Esophagus squamous epithelium (tissue), 5 donors: ENCODE measurements at regions not wholly inside any gene's neighbourhood (a gene's known extent, or its start where the extent isn't known, plus 50 kb on each side); places are given as distances from the start of the nearest gene placed in this dataset.
"Not testable (repeated sequence)": the region's sequence is repeated elsewhere in the genome, so short reads cannot be mapped to it uniquely, and the experiment has no call there.

Experiments used
- DNase-seq: peaks from one replicate; lab custom pipeline; 2025; lab: John Stamatoyannopoulos, UW
- H3K27ac ChIP-seq, 4 donors: fragments of 200-600 bp; sonication (generic); one replicate each; pipeline ENCODE4 v1.5.1; 2016 to 2019; ENCODE audit warnings: mild to moderate bottlenecking in 1 of 4
- H3K27me3 ChIP-seq, 4 donors: fragments of 200-600 bp; sonication (generic); 1 replicate in 3 of 4; 2 replicates in 1 of 4; pipeline versions ENCODE4 v1.5.1 to v1.6.0; 2017 to 2021; ENCODE audit warnings: antibody characterized with exemption in 1 of 4
- H3K36me3 ChIP-seq, 3 donors: fragments of 200-600 bp; sonication (generic); one replicate each; pipeline ENCODE4 v1.5.1; 2016 to 2019
- H3K4me1 ChIP-seq, 3 donors: fragments of 200-600 bp; sonication (generic); one replicate each; pipeline ENCODE4 v1.5.1; 2017 to 2019
- H3K4me3 ChIP-seq, 4 donors: fragments of 200-600 bp; sonication (generic); 1 replicate in 3 of 4; 2 replicates in 1 of 4; pipeline ENCODE4 v1.5.1; 2016 to 2019; ENCODE audit warnings: mild to moderate bottlenecking in 2 of 4, moderate library complexity in 1 of 4
- H3K9me3 ChIP-seq, 3 donors: fragments of 200-600 bp; sonication (generic); one replicate each; pipeline ENCODE4 v1.5.1; 2016 to 2019
- POLR2A ChIP-seq, 4 donors: fragments of 450-650 bp; IDR thresholded peaks; one replicate each; pipeline ENCODE4 v1.6.1; 2017; ENCODE audit warnings: antibody characterized with exemption in 4 of 4, mild to moderate bottlenecking in 4 of 4, moderate library complexity in 3 of 4
- WGBS, 2 donors: methylation state at CpG; one replicate each; pipeline ENCODE4 v1.1.5; 2018; 5-methylcytosine and 5-hydroxymethylcytosine counted together
- intact Hi-C: fragments of 100-400 bp; cut with DNase I; formaldehyde crosslinking; loops from one replicate; pipeline ENCODE4 v1.15.0; 2022
- TF ChIP-seq, protein P1 (sequence below), 6 experiments: fragments of 450-650 bp in 4 of 6; fragments of 200-600 bp in 2 of 6; sonication (generic) in 2 of 6; IDR thresholded peaks; one replicate each; pipeline ENCODE4 v1.5.1; 2016 to 2019; ENCODE audit warnings: antibody characterized with exemption in 6 of 6, mild to moderate bottlenecking in 4 of 6, moderate library complexity in 4 of 6
- donor health status: DM: yes; HTN: yes; CAD: no.

DNA sequence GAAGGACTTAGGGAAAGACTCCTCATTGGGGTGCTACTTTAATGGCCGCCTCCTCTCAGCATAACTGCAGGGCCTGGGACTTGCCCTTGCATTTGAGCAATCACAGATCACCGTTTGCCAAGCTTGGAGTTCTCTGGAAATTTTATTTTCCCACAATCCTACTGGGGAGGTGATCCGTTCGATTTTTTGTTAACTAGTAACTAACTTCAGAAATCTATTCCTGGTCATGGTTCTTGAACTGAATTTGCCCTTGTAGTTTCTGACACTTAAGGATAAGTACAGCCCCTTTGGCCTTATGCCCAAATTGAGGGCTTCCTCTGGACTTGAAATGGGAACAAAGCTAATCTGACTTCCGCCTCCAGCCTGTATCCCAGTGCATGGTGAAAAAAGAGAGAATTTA is 60.5 kb upstream of the ST3GAL5 start:
- WGBS, 2 donors = 82 to 90% methylated on average over 5 of the region's 5 CpGs
- no peaks in the 10 kb centered on the region for H3K27me3 ChIP-seq
- H3K4me3 ChIP-seq = no peak overlapping the region
- peaks cover 0 to 10% (median 0%) of the 10 kb centered on the region in 3 donors for H3K9me3 ChIP-seq
- no peak for TF ChIP-seq POLR2A (IDR thresholded peaks at IDR 0.05)
- TF ChIP-seq, protein P1, sequence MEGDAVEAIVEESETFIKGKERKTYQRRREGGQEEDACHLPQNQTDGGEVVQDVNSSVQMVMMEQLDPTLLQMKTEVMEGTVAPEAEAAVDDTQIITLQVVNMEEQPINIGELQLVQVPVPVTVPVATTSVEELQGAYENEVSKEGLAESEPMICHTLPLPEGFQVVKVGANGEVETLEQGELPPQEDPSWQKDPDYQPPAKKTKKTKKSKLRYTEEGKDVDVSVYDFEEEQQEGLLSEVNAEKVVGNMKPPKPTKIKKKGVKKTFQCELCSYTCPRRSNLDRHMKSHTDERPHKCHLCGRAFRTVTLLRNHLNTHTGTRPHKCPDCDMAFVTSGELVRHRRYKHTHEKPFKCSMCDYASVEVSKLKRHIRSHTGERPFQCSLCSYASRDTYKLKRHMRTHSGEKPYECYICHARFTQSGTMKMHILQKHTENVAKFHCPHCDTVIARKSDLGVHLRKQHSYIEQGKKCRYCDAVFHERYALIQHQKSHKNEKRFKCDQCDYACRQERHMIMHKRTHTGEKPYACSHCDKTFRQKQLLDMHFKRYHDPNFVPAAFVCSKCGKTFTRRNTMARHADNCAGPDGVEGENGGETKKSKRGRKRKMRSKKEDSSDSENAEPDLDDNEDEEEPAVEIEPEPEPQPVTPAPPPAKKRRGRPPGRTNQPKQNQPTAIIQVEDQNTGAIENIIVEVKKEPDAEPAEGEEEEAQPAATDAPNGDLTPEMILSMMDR (IDR thresholded peaks at IDR 0.05) = no peak
- H3K36me3 ChIP-seq = no peaks in the 10 kb centered on the region
- no peaks in the 10 kb centered on the region for H3K4me1 ChIP-seq
- no peak for DNase-seq
- no peak overlapping the region for H3K27ac ChIP-seq
- intact Hi-C loops = no loop called here

DNA sequence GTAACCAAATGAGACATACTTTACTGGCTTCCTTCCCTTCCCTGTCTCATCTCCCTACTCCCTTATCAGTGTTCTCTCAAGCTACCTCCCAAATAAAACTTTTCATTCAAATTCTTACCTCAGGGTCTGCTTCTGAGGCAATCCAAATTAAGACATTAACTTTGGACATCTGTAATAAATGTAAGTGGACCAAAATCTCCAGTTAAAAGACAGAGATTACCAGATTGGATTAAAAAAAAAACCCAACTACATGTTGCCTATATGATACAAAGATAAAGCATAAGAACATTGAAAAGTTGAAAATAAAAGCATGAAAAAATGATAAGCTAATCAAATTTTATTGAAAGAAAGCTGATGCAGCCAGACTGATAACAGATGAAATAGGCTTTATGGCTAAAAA is 58.8 kb upstream of the ST3GAL5 start:
- Histone ChIP-seq H3K4me3 (no peak overlapping the region), H3K27me3 (no peaks in the 10 kb centered on the region), H3K4me1 (no peaks in the 10 kb centered on the region), H3K9me3 (peaks cover 0 to 13% (median 0%) of the 10 kb centered on the region in 3 donors), H3K27ac (no peak overlapping the region), H3K36me3 (no peaks in the 10 kb centered on the region)
- TF ChIP-seq, protein P1 (IDR thresholded peaks at IDR 0.05) = no peak
- TF ChIP-seq POLR2A (IDR thresholded peaks at IDR 0.05) = no peak
- DNase-seq = no peak
- intact Hi-C loops = no loop called here

DNA sequence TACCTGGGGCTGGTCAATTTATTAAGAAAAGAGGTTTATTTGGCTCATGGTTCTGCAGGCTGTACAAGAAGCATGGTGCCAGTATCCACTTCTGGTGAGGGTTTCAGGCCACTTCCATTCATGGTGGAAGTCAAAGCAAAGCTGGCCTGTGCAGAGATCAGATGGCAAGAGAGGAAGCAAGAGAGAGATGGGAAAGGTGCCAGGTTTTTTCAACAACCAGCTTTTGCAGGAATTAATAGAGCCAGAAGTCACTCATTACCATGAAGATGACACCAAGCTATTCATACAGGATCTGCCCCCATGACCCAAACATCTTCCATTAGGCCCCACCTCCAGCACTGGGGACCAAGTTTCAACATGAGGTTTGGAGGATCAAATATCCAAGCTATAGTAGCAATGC is 56.8 kb upstream of the ST3GAL5 start:
- Histone ChIP-seq H3K4me3 (no peak overlapping the region), H3K27ac (no peak overlapping the region), H3K4me1 (no peaks in the 10 kb centered on the region), H3K9me3 (peaks cover 0 to 26% (median 0%) of the 10 kb centered on the region in 3 donors), H3K36me3 (no peaks in the 10 kb centered on the region), H3K27me3 (no peaks in the 10 kb centered on the region)
- no peak for TF ChIP-seq POLR2A (IDR thresholded peaks at IDR 0.05)
- TF ChIP-seq, protein P1 (IDR thresholded peaks at IDR 0.05) = no peak
- no peak for DNase-seq
- intact Hi-C loops = no loop called here

DNA sequence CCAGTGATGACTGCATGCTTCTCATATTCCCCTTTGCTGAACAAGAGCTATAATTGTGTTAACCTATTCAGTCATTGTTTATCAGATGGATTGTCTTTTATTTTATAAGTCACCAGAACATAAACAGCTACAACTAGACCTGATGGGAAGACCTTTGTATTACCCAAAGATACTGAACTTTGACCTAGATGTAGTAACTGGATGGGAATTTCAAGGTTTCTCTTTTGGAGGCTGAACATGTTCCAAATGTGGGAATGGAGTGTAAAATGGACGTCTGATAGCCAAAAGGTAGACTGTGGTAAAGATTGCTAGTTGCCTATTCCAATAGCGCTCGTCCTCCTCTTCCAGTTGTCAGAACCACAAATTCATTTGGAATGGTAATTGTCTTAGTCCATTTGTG is 56.4 kb upstream of the ST3GAL5 start:
- intact Hi-C loops = no loop called here
- peaks cover 0 to 26% (median 0%) of the 10 kb centered on the region in 3 donors for H3K9me3 ChIP-seq
- H3K27ac ChIP-seq = no peak overlapping the region
- no peak for TF ChIP-seq POLR2A (IDR thresholded peaks at IDR 0.05)
- TF ChIP-seq, protein P1 (IDR thresholded peaks at IDR 0.05) = no peak
- 89 to 91% methylated on average over 3 of the region's 3 CpGs for WGBS, 2 donors
- H3K36me3 ChIP-seq = no peaks in the 10 kb centered on the region
- H3K4me1 ChIP-seq = no peaks in the 10 kb centered on the region
- DNase-seq = no peak
- no peak overlapping the region for H3K4me3 ChIP-seq
- no peaks in the 10 kb centered on the region for H3K27me3 ChIP-seq

DNA sequence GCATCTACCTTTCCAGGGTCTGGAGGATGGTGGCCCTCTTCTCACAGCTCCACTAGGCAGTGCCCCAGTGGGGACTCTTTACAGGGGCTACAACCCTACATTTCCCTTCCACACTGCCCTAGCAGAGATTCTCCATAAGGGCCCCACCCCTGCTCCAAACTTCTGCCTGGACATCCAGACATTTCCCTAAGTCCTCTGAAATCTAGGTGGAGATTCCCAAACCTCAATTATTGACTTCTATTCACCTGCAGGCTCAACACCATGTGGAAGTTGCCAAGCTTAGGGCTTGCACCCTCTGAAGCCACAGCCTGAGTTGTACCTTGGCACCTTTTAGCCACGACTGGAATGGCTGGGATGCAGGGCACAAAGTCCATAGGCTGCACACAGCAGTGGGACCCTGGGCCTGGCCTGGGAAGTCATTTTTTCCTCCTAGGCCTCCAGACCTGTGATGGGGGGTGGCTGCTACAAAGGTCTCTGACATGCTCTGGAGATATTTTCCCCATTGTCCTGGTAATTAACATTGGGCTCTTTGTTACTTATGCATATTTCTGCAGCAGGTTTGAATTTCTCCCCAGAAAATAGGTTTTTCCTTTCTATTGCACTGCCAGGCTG is 53.7 kb upstream of the ST3GAL5 start:
- intact Hi-C loops = no loop called here
- Histone ChIP-seq H3K4me3 (no peak overlapping the region), H3K4me1 (no peaks in the 10 kb centered on the region), H3K27me3 (no peaks in the 10 kb centered on the region), H3K27ac (no peak overlapping the region), H3K9me3 (peaks cover 0 to 19% (median 0%) of the 10 kb centered on the region in 3 donors), H3K36me3 (no peaks in the 10 kb centered on the region)
- 50 to 100% methylated on average over 1 of the region's 1 CpG for WGBS, 2 donors
- TF ChIP-seq, protein P1 (IDR thresholded peaks at IDR 0.05) = no peak
- TF ChIP-seq POLR2A (IDR thresholded peaks at IDR 0.05) = no peak
- DNase-seq = no peak

DNA sequence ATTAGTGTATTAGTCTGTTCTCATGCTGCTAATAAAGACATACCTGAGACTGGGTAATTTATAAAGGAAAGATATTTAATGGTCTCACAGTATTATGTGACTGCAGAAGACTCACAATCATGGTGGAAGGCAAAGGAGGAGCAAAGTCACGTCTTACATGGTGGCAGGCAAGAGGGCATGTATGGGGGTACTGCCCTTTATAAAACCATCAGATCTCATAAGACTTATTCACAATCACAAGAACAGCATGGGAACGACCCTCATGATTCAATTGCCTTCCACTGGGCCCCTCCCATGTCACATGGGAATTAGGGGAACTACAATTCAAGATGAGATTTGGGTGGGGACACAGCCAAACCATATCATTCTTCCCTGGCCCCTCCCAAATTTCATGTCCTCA is 52.7 kb upstream of the ST3GAL5 start:
- intact Hi-C loops, H3K36me3 ChIP-seq, H3K27me3 ChIP-seq, H3K4me1 ChIP-seq, H3K27ac ChIP-seq, H3K4me3 ChIP-seq, DNase-seq: not testable (repeated sequence)
- H3K9me3 ChIP-seq = peaks cover 0 to 16% (median 0%) of the 10 kb centered on the region in 3 donors
- 73 to 80% methylated on average over 2 of the region's 2 CpGs for WGBS, 2 donors
